Endothelial cell of umbilical vein (primary cell): ENCODE measurements at regions not wholly inside any gene's neighbourhood (a gene's known extent, or its start where the extent isn't known, plus 50 kb on each side); places are given as distances from the start of the nearest gene placed in this dataset.

Source experiments
- BruUV-seq: library from RNA; stranded (reverse); fragments of 400-500 nt; replicated peaks from 2 replicates; lab custom pipeline; 2021; lab: Mats Ljungman, UMichigan
- CTCF ChIA-PET: fragments of 300-600, 350-600 bp; sonication (Branson Sonifier 250); formaldehyde crosslinking; loops from one replicate; lab custom pipeline; 2021; ENCODE audit warnings: antibody characterized with exemption, inconsistent platforms; lab: Charles Lee
- POLR2A ChIA-PET: fragments of 300-600, 350-600 bp; sonication (Branson Sonifier 250); formaldehyde crosslinking; loops from one replicate; lab custom pipeline; 2021; ENCODE audit warnings: antibody characterized with exemption, inconsistent platforms; lab: Charles Lee
- DNase-seq: peaks from one replicate; pipeline ENCODE4 v3.0.0-alpha.2; 2011; ENCODE audit warnings: low read depth, low spot score
- FAIRE-seq: peaks from 2 replicates; lab custom pipeline; 2011; peaks lifted over from hg19 to GRCh38; lab: Jason Lieb, UNC
- H2AFZ ChIP-seq: 2 replicates; pipeline ENCODE4 v1.6.0; 2012; ENCODE audit warnings: low read depth, low read length, control low read depth, inconsistent platforms
- H3K27ac ChIP-seq: 2 replicates; pipeline ENCODE4 v1.5.1; 2011; ENCODE audit warnings: low read depth, mild to moderate bottlenecking, control low read depth, low read length, moderate library complexity; ENCODE audit not compliant: insufficient read depth
- H3K27me3 ChIP-seq, 2 experiments: 2 replicates each; pipeline versions ENCODE4 v1.6.0 to v1.6.1; 2011; ENCODE audit warnings: low read length in 2 of 2, mixed read lengths in 1 of 2; ENCODE audit not compliant: control insufficient read depth in 2 of 2, insufficient read depth in 2 of 2
- H3K36me3 ChIP-seq, 2 experiments: 2 replicates in 1 of 2; 3 replicates in 1 of 2; pipeline ENCODE4 v1.5.1; 2011; ENCODE audit warnings: low read length in 2 of 2, mild to moderate bottlenecking in 1 of 2, moderate library complexity in 1 of 2; ENCODE audit not compliant: control insufficient read depth in 2 of 2, insufficient read depth in 2 of 2; ENCODE audit errors: extremely low read depth in 1 of 2
- H3K4me1 ChIP-seq: 3 replicates; pipeline ENCODE4 v1.5.1; 2011; ENCODE audit warnings: mild to moderate bottlenecking, low read length; ENCODE audit not compliant: control insufficient read depth, insufficient read depth; ENCODE audit errors: extremely low read depth
- H3K4me2 ChIP-seq: 2 replicates; pipeline ENCODE4 v1.6.1; 2011; ENCODE audit warnings: low read length, control low read depth, mixed read lengths; ENCODE audit not compliant: insufficient read depth
- H3K4me3 ChIP-seq, 3 experiments: fragments of 200-600 bp in 1 of 3; sonication (generic), shearing (Covaris generic) in 1 of 3; replicated peaks in 1 of 3; 2 replicates each; pipeline ENCODE4 v1.5.1; 2011 to 2016; ENCODE audit warnings: control low read depth in 3 of 3, low read length in 3 of 3, mild to moderate bottlenecking in 2 of 3, inconsistent platforms in 1 of 3, low read depth in 1 of 3, moderate library complexity in 1 of 3; ENCODE audit not compliant: insufficient read depth in 1 of 3
- H3K79me2 ChIP-seq: 2 replicates; pipeline ENCODE4 v1.6.0; 2012; ENCODE audit warnings: low read length, inconsistent platforms; ENCODE audit not compliant: control insufficient read depth, insufficient read depth
- H3K9ac ChIP-seq: replicated peaks from 2 replicates; pipeline ENCODE3; 2011; ENCODE audit warnings: low read length, control low read depth; ENCODE audit not compliant: insufficient read depth; ENCODE audit errors: extremely low read depth
- H3K9me1 ChIP-seq: replicated peaks from 3 replicates; pipeline ENCODE4 v1.6.0; 2011; ENCODE audit warnings: mild to moderate bottlenecking, low read length; ENCODE audit not compliant: control insufficient read depth, insufficient read depth; ENCODE audit errors: extremely low read depth
- H3K9me3 ChIP-seq: replicated peaks from 2 replicates; pipeline ENCODE4 v1.5.1; 2012; ENCODE audit warnings: low read length, inconsistent platforms; ENCODE audit not compliant: control insufficient read depth, insufficient read depth
- H4K20me1 ChIP-seq: replicated peaks from 2 replicates; pipeline ENCODE3; 2011; ENCODE audit warnings: mild to moderate bottlenecking, low read length; ENCODE audit not compliant: control insufficient read depth, insufficient read depth; ENCODE audit errors: extremely low read depth
- CTCF ChIP-seq, 2 donors: IDR thresholded peaks; 1 replicate in 1 of 2; 2 replicates in 1 of 2; pipeline ENCODE4 v1.5.1; 2011; ENCODE audit warnings: low read length in 2 of 2, mild to moderate bottlenecking in 2 of 2, moderate library complexity in 2 of 2, control low read depth in 1 of 2, inconsistent platforms in 1 of 2, low read depth in 1 of 2; ENCODE audit not compliant: insufficient read depth in 1 of 2; ENCODE audit errors: extremely low read depth in 1 of 2
- EZH2 ChIP-seq: IDR thresholded peaks from 2 replicates; pipeline ENCODE4 v1.6.1; 2012; ENCODE audit warnings: borderline replicate concordance, low read depth, mild to moderate bottlenecking, moderate library complexity, low read length, inconsistent platforms; ENCODE audit not compliant: severe bottlenecking
- FOS ChIP-seq: IDR thresholded peaks from 2 replicates; pipeline ENCODE4 v1.6.1; 2011; ENCODE audit warnings: mild to moderate bottlenecking, low read length, moderate library complexity, borderline replicate concordance; ENCODE audit not compliant: insufficient read depth
- GATA2 ChIP-seq: IDR thresholded peaks from 2 replicates; pipeline ENCODE4 v1.7.0; 2011; ENCODE audit warnings: low read depth, mild to moderate bottlenecking, moderate library complexity, mixed read lengths, low read length; ENCODE audit not compliant: insufficient read length, insufficient read depth
- JUN ChIP-seq: IDR thresholded peaks from 2 replicates; pipeline ENCODE4 v1.6.1; 2011; ENCODE audit warnings: borderline replicate concordance, low read depth; ENCODE audit not compliant: insufficient read length, insufficient read depth
- MAX ChIP-seq: IDR thresholded peaks from 2 replicates; pipeline ENCODE4 v1.6.1; 2011; ENCODE audit not compliant: insufficient read depth, insufficient read length
- MYC ChIP-seq: IDR thresholded peaks from one replicate; pipeline ENCODE4 v1.6.1; 2011; ENCODE audit warnings: mild to moderate bottlenecking, low read depth, low read length
- POLR2A ChIP-seq: IDR thresholded peaks from 2 replicates; pipeline ENCODE4 v1.6.1; 2012; ENCODE audit warnings: low read depth, mild to moderate bottlenecking, control low read depth, low read length
- POLR2AphosphoS5 ChIP-seq: IDR thresholded peaks from 2 replicates; pipeline ENCODE4 v1.6.1; 2012; ENCODE audit warnings: low read depth, mild to moderate bottlenecking, control low read depth, low read length, moderate library complexity; ENCODE audit not compliant: insufficient read depth
- dilution Hi-C: fragments of 300-500 bp; cut with MboI; formaldehyde crosslinking; loops from one replicate; pipeline ENCODE4 v1.15.0; 2019; ENCODE audit warnings: low sequenced_read_pairs; ENCODE audit not compliant: extremely low pct_ligation_motif_present
- intact Hi-C: fragments of 100-400 bp; cut with micrococcal nuclease; formaldehyde crosslinking; loops from one replicate; pipeline ENCODE4 v1.10.0; 2022

- dilution Hi-C loops = no loop called here
- BruUV-seq = no TSS peak
Observed at GRCh38 chr2:16117021-16117700, 176.8 kb downstream of the MYCN start.

More at GRCh38 chr2:16117021-16117700, 176.8 kb downstream of the MYCN start:
- no peak overlapping the region for H3K27ac ChIP-seq
- no peak overlapping the region for H3K4me3 ChIP-seq
- no peaks in the 10 kb centered on the region for H3K36me3 ChIP-seq
- H3K4me2 ChIP-seq = no peak overlapping the region
- ChIA-PET CTCF (no interaction called here), POLR2A (no interaction called here)
- TF ChIP-seq EZH2 (no peak), CTCF (IDR thresholded peaks at IDR 0.05; ENCODE audit: extremely low read depth in 1 of 2, insufficient read depth in 1 of 2, low read depth in 1 of 2, low read length in 2 of 2) (no peak), POLR2A (no peak), MYC (no peak), FOS (no peak), JUN (no peak), MAX (no peak), POLR2AphosphoS5 (no peak), GATA2 (no peak)
- no peaks in the 10 kb centered on the region for H3K9me1 ChIP-seq
- H3K79me2 ChIP-seq = no peaks in the 10 kb centered on the region
- FAIRE-seq (no peak), DNase-seq (no peak)
- intact Hi-C loops = no loop called here
- H3K9ac ChIP-seq = no peak overlapping the region
- no peak overlapping the region for H2AFZ ChIP-seq
- H3K9me3 ChIP-seq = peaks cover 6% of the 10 kb centered on the region
- no peaks in the 10 kb centered on the region for H3K27me3 ChIP-seq
- H4K20me1 ChIP-seq = no peaks in the 10 kb centered on the region
- no peaks in the 10 kb centered on the region for H3K4me1 ChIP-seq
